ENCODE measurements at regions not wholly inside any gene's neighbourhood (a gene's known extent, or its start where the extent isn't known, plus 50 kb on each side); places are given as distances from the start of the nearest gene placed in this dataset.

DNA sequence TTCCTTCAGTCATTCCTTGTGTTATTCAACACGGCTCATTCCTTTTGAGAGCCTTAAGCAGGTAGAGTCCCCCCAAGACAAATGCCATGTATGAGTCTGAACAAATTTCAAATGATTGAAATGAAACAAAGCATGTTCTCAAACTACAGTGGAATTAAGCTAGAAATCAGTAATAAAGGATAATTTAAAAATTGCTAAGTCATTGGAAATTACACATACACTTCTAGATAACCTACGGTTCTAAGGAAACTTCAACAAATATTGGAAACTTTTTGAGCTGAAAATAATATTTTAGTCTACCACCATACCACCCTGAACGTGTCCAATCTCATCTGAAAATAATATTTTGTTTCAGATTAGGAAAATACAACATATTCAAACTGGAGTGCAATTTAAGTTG lies 71.8 kb upstream of the UGP2 start:
- H3K27me3 Mint-ChIP-seq = peaks cover 4% of the 10 kb centered on the region

GRCh38 chr2:63772061-63772460 lies 69.6 kb upstream of the UGP2 start:
- H3K9me3 Mint-ChIP-seq = peaks cover 4 to 10% (median 9%) of the 10 kb centered on the region in 3 donors
- H3K27me3 Mint-ChIP-seq = peaks cover 7% of the 10 kb centered on the region
- H3K4me1 Mint-ChIP-seq = no peaks in the 10 kb centered on the region
- peaks cover 1% of the 10 kb centered on the region for H3K36me3 Mint-ChIP-seq
- no peak overlapping the region for H3K27ac Mint-ChIP-seq
- no peak overlapping the region for H3K4me3 Mint-ChIP-seq

More for the DNA sequence above, 71.8 kb upstream of the UGP2 start:
- Mint-ChIP-seq H3K4me3 (no peak overlapping the region), H3K9me3 (peaks cover 3 to 11% (median 10%) of the 10 kb centered on the region in 3 donors), H3K4me1 (no peaks in the 10 kb centered on the region), H3K36me3 (peaks cover 1% of the 10 kb centered on the region), H3K27ac (no peak overlapping the region)

GRCh38 chr2:63775191-63775590 lies 66.5 kb upstream of the UGP2 start:
- peaks cover 0 to 2% (median 0%) of the 10 kb centered on the region in 3 donors for H3K4me1 Mint-ChIP-seq
- peaks cover 2 to 4% (median 2%) of the 10 kb centered on the region in 3 donors for H3K9me3 Mint-ChIP-seq
- H3K4me3 Mint-ChIP-seq = no peak overlapping the region
- no peak overlapping the region for H3K27ac Mint-ChIP-seq
- H3K36me3 Mint-ChIP-seq = no peaks in the 10 kb centered on the region
- H3K27me3 Mint-ChIP-seq = peaks cover 7% of the 10 kb centered on the region

GRCh38 chr2:63776382-63776781 lies 65.3 kb upstream of the UGP2 start:
- Mint-ChIP-seq H3K9me3 (peaks cover 2 to 4% (median 2%) of the 10 kb centered on the region in 3 donors), H3K4me3 (no peak overlapping the region), H3K27ac (no peak overlapping the region), H3K4me1 (peaks cover 0 to 2% (median 0%) of the 10 kb centered on the region in 3 donors), H3K27me3 (peaks cover 7% of the 10 kb centered on the region), H3K36me3 (no peaks in the 10 kb centered on the region)

GRCh38 chr2:63777816-63778215 lies 63.9 kb upstream of the UGP2 start:
- H3K27me3 Mint-ChIP-seq = peaks cover 7% of the 10 kb centered on the region
- H3K36me3 Mint-ChIP-seq = no peaks in the 10 kb centered on the region
- no peak overlapping the region for H3K27ac Mint-ChIP-seq
- H3K9me3 Mint-ChIP-seq = peaks cover 2 to 4% (median 2%) of the 10 kb centered on the region in 3 donors
- H3K4me3 Mint-ChIP-seq = no peak overlapping the region
- peaks cover 0 to 3% (median 0%) of the 10 kb centered on the region in 3 donors for H3K4me1 Mint-ChIP-seq

DNA sequence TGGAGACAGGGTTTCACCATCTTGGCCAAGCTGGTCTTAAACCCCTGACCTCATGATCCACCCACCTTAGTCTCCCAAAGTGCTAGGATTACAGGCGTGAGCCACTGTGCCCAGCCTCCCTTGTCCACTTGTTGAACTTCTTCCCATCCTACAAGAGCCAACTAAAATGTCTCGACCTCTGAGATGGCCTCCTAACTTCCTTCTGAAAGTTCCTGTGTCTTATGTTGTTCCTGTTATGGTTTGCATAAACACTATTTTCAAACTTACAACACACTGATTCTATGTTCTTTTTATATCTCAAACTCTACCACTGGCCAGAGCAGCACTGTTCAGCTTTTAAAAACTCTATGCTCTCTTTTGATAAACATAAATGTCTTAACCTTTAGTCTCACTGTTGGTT lies 63.3 kb upstream of the UGP2 start:
- H3K4me3 Mint-ChIP-seq = no peak overlapping the region
- H3K27me3 Mint-ChIP-seq = peaks cover 7% of the 10 kb centered on the region
- peaks cover 2 to 4% (median 2%) of the 10 kb centered on the region in 3 donors for H3K9me3 Mint-ChIP-seq
- peaks cover 0 to 3% (median 0%) of the 10 kb centered on the region in 3 donors for H3K4me1 Mint-ChIP-seq
- H3K27ac Mint-ChIP-seq = no peak overlapping the region
- no peaks in the 10 kb centered on the region for H3K36me3 Mint-ChIP-seq

- no peak overlapping the region for H3K27ac Mint-ChIP-seq
Observed at GRCh38 chr2:63780518-63781155, 61.1 kb upstream of the UGP2 start.

DNA sequence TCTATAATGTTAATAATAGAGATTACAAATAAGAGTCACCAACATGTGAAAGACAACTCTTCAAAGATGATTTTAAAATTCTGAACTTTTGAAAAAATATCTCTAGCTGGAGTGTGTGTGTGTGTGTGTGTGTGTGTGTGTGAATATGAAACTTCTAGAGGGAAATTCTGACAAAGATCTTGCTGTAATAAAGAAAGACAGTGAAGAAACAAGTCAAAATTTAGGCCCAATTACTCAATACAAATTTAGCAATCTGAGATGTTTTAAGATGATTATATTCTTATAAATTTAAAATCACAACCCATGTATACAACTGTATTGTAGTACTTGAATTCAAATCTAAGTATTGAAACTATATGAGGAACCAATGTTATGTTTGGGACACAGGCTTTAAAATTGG lies 57.2 kb upstream of the UGP2 start:
- Mint-ChIP-seq H3K27ac (no peak overlapping the region), H3K4me1 (peaks cover 0 to 2% (median 0%) of the 10 kb centered on the region in 3 donors), H3K4me3 (no peak overlapping the region), H3K9me3 (no peaks in the 10 kb centered on the region), H3K36me3 (no peaks in the 10 kb centered on the region), H3K27me3 (peaks cover 5% of the 10 kb centered on the region)

More at GRCh38 chr2:63780518-63781155, 61.1 kb upstream of the UGP2 start:
- peaks cover 2 to 4% (median 2%) of the 10 kb centered on the region in 3 donors for H3K9me3 Mint-ChIP-seq
- H3K36me3 Mint-ChIP-seq = no peaks in the 10 kb centered on the region
- H3K4me3 Mint-ChIP-seq = no peak overlapping the region
- H3K4me1 Mint-ChIP-seq = peaks cover 0 to 3% (median 0%) of the 10 kb centered on the region in 3 donors
- H3K27me3 Mint-ChIP-seq = peaks cover 5% of the 10 kb centered on the region

DNA sequence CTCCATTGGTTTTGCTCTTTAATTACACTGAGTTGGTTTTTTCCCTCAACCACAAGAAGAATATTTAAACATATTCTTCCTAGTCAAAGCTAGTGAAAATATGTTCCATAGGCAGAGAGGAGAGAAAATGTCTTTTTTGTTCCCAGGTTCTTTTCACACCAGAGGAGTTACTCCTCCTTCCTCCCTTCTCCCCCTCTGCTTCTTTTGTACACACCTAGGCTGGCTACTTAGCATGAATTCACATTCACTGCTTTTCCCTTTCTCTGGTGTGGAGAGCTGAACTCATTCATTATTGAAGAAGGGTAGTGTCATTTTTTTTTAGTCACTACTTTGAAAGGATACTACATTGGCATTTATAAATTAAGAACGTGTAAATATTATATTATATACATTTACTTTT lies 56.6 kb upstream of the UGP2 start:
- no peaks in the 10 kb centered on the region for H3K9me3 Mint-ChIP-seq
- peaks cover 0 to 2% (median 0%) of the 10 kb centered on the region in 3 donors for H3K4me1 Mint-ChIP-seq
- no peaks in the 10 kb centered on the region for H3K36me3 Mint-ChIP-seq
- H3K27ac Mint-ChIP-seq = no peak overlapping the region
- peaks cover 5% of the 10 kb centered on the region for H3K27me3 Mint-ChIP-seq
- H3K4me3 Mint-ChIP-seq = no peak overlapping the region

GRCh38 chr2:63786471-63786870 lies 55.2 kb upstream of the UGP2 start:
- peaks cover 5% of the 10 kb centered on the region for H3K27me3 Mint-ChIP-seq
- H3K36me3 Mint-ChIP-seq = no peaks in the 10 kb centered on the region
- no peaks in the 10 kb centered on the region for H3K9me3 Mint-ChIP-seq
- H3K4me3 Mint-ChIP-seq = no peak overlapping the region
- no peak overlapping the region for H3K27ac Mint-ChIP-seq
- peaks cover 0 to 2% (median 0%) of the 10 kb centered on the region in 3 donors for H3K4me1 Mint-ChIP-seq

DNA sequence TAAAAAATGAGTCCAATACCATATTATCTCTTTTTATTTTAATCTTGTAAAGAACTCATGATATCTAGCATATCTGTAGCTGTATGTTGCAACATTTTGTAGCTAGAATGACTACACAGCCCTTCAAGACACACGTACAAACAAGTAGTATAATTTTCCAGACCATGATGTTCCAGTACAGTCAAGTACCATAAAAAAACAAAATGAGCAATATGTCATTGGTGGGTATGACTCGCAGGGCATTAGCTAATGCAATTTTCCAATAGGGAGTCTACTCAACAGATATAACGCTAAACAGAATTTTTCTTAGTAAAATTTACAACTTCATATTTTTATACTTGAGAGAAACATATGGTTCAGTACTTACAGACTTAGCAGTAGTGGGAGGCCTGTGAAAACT lies 53.6 kb upstream of the UGP2 start:
- Mint-ChIP-seq H3K9me3 (peaks cover 0 to 2% (median 0%) of the 10 kb centered on the region in 3 donors), H3K4me1 (no peaks in the 10 kb centered on the region), H3K4me3 (no peak overlapping the region), H3K27ac (no peak overlapping the region), H3K36me3 (no peaks in the 10 kb centered on the region), H3K27me3 (peaks cover 5% of the 10 kb centered on the region)

GRCh38 chr2:63789338-63790020 lies 52.2 kb upstream of the UGP2 start:
- no peak overlapping the region for H3K27ac Mint-ChIP-seq
- H3K27me3 Mint-ChIP-seq = peaks cover 2% of the 10 kb centered on the region
- H3K4me1 Mint-ChIP-seq = no peaks in the 10 kb centered on the region
- peaks cover 0 to 2% (median 0%) of the 10 kb centered on the region in 3 donors for H3K9me3 Mint-ChIP-seq
- H3K36me3 Mint-ChIP-seq = no peaks in the 10 kb centered on the region
- no peak overlapping the region for H3K4me3 Mint-ChIP-seq

DNA sequence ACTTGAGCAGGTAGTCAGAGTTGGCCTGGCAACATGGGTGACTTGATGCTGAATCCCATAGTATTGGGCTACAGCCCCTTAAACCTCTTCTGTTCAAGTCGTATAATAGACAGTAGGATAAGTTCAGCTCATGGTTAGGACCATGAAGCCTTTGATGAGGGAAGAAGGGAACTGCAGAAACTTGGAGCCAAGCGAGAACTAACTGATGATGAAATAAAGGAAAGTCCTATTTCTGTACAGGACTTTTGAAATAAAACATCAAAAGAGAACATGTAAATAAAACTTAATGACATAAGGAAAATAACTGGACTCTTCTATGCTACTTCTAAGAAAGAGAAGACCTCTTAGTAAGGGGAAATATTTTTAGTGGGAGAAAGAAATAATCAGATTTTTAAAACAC lies 51.2 kb upstream of the UGP2 start:
- Mint-ChIP-seq H3K27ac (peak overlapping the region in 1 of 3 donors; percentile 35), H3K27me3 (peaks cover 2% of the 10 kb centered on the region), H3K36me3 (no peaks in the 10 kb centered on the region), H3K9me3 (peaks cover 0 to 2% (median 0%) of the 10 kb centered on the region in 3 donors), H3K4me1 (no peaks in the 10 kb centered on the region), H3K4me3 (no peak overlapping the region)

GRCh38 chr2:63790906-63791305 lies 50.8 kb upstream of the UGP2 start:
- Mint-ChIP-seq H3K9me3 (peaks cover 0 to 2% (median 0%) of the 10 kb centered on the region in 3 donors), H3K36me3 (no peaks in the 10 kb centered on the region)

GRCh38 chr2:63791387-63791786 lies 50.3 kb upstream of the UGP2 start:
- Mint-ChIP-seq H3K36me3 (no peaks in the 10 kb centered on the region), H3K4me1 (no peaks in the 10 kb centered on the region), H3K4me3 (no peak overlapping the region), H3K27ac (no peak overlapping the region), H3K27me3 (peaks cover 2% of the 10 kb centered on the region), H3K9me3 (peaks cover 0 to 2% (median under 1%) of the 10 kb centered on the region in 3 donors)

More at GRCh38 chr2:63790906-63791305, 50.8 kb upstream of the UGP2 start:
- Mint-ChIP-seq H3K4me1 (no peaks in the 10 kb centered on the region), H3K27me3 (peaks cover 2% of the 10 kb centered on the region), H3K4me3 (no peak overlapping the region), H3K27ac (peak overlapping the region in 1 of 3 donors; percentile 35)

All from IgD-negative memory B cell (primary cell).